GM21526 (cell line): ENCODE measurements at regions not wholly inside any gene's neighbourhood (a gene's known extent, or its start where the extent isn't known, plus 50 kb on each side); places are given as distances from the start of the nearest gene placed in this dataset.

ENCODE experiments used
- ATAC-seq: cut with Tn5 transposase; IDR thresholded peaks from one replicate; pipeline ENCODE4 v1.9.1; 2021; ENCODE audit warnings: moderate library complexity; ENCODE audit not compliant: unreplicated experiment, low FRiP score

DNA sequence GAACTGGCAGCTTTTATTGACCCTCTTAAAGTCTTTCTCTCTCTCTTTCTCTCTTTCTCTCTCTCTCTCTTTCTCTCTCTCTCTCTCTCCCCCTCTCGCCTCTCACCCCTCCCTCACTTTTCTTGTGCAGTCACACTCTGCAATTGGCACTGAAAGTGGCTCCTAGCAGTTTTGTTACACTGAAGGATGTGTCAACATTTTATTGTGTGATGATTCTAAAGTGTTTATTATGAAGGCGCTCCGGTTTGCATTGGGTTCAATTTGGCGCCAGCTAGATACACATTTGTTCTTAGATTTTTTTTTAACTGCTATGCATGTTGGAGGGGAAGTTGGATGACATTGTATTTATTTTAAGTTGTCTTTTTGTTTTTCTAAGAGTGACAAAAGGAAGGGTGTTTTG, 64.0 kb upstream of the CHRM3 start:
- no peak for ATAC-seq

DNA sequence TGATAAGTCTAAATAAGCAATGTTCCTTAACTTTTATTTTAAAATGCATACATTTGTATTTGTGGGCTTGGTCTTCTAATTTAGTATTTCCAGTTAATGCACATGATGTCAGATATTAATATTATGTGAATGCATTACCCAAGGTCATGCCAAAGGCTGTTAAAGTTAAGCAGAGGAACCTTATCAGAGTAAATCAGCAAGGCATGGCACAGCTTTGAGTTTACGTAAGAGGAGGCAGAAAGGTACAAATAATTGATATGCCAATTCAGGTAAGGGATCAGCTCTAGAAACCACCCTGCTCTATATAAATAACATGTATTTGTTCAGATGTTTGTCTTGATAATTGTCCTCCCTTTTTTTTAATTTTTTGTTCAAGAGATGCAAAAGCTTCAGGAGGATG, 64.5 kb upstream of the CHRM3 start:
- ATAC-seq, result no peak

DNA sequence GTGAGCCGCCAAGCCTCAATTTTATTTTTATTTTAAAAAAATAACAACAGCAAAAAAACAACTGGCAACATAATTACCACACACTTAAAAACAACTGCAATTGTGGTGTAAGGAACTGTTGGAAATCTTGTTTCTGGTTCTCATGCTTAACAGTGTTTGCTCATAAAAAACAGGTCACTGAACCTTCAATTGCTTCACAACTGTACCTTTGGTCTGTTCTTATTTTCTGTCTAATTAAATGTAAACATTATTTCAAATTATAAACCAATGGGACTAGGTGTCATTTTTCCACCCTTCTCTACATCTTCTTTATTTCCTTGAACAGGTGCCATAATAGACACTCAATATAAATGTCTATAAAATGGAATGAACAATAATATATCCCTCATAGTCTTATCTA, 68.4 kb upstream of the CHRM3 start:
- no peak for ATAC-seq

DNA sequence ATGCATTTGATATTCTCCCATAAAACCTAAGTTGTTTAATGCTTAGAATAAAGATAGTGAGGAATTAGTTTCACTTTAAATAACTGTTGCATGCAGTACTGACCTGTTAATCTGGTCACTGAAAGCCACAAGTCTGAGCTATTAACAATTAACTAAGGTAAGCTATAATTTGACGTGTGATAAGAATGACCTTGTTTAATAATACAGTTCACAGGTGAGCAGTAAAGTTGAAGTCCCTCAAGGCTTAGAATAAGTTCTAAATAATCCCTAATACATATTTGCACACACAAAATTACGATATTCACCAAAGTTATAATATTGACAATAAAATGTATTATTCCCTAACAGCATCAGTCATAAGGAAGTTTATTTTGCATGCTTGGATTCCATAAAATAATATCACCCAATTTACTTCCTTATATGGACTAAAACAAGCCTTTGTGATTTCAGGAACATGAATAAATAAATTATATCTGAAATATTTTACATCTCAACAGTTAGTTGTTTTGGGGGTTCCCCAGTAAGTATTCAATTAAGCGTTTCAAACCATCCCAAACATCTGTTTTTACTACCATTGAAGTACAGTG, 70.6 kb upstream of the CHRM3 start:
- no peak for ATAC-seq

DNA sequence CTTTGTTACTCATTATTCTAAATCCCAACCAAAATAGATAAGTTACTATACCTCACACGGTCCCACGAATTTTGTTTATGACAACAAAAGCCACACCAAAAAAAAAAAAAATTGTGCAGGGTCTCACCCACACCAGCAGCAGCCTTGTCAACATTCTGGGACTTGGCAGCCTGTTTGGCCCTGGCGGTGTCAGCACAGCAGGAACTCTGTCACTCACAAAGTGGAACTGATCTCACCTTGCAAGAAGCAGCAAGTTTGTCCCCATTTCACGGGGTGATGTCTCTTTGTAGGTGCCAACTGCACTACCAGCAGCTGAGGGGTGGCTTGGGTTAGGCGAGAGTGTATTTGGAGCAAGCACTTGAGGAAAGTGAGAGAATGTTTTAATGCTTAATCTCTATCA, 75.0 kb upstream of the CHRM3 start:
- no peak for ATAC-seq

DNA sequence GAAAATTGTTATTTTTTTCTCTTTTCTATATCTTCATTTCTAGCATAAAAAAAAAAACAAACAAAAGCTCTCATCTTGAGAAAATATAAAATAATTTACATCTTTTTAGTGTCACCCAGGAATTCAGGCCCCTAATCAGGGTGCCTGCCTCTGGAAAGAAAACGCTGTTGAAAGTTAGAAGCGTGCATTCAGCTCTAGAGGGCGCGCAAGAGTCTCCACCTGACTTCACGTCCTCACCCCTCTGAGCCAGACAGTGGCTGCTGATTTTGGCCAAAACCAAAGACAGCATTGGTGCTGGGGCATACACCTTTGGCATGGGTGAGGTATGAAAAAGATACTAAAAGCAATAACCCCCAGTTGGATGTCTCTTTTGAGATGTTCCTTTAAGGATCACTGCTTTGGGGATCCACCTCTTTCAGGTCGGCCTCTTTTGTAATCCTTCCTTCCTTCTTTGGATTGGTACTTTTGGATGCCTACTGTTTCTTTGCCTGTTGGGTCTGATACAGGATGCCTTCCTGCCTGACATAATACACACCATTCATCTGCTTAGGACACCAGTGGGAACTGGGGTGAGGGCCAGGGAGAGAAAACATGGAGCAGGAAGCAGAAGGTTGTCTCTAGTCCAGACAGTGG, 77.6 kb upstream of the CHRM3 start:
- ATAC-seq, result peak; percentile 66

DNA sequence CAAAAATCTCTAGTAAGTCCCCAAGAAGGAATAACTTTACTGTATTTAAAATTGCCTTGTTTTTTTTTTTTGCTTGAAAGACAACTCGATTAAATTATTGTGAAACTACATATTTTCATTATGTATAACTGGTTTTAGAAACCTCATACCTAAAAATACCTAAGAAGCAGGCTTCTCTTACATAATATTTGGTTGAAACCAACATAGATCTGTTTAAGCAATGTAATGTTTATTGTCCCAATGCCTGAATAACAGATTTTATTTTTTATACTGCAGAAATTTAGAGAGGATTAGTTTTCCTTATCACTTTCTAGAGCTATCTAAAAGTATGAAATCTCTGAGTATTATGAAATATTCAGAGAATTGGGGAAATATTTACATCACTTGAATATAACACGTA, 78.5 kb upstream of the CHRM3 start:
- ATAC-seq, result no peak

DNA sequence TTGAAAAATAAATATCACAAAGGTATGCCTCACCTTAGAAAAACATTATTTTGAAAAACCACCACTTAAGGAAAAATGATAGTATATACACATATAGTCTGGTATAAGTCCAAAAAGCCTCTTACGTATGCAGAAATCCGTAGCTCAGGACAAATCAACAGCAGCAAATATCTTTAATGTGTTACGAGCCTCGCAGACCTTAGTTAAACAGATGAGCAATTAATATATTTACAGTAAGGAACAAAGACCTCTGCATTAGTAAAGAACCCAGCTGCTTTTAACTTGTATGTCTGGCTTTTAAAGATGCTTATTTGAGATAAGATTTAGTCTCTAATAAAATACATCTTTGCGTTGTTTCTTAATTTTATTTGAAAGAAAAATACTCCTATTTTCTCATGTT, 79.9 kb upstream of the CHRM3 start:
- no peak for ATAC-seq

DNA sequence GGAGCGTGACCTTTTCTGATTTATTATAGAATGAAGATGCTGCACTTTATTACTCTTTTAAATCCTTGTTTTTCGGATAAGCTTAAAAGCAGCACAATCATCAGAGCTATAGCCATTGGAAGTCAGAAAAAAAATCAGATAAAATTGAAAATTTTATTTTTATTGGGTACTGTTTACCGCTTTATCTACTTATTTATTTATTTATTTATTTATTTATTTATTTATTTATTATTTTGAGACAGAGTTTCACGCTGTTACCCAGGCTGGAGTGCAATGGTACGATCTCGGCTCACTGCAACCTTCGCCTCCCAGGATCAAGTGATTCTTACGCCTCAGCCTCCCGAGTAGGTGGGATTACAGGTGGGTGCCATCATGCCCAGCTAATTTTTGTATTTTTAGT, 83.1 kb upstream of the CHRM3 start:
- ATAC-seq, result no peak

DNA sequence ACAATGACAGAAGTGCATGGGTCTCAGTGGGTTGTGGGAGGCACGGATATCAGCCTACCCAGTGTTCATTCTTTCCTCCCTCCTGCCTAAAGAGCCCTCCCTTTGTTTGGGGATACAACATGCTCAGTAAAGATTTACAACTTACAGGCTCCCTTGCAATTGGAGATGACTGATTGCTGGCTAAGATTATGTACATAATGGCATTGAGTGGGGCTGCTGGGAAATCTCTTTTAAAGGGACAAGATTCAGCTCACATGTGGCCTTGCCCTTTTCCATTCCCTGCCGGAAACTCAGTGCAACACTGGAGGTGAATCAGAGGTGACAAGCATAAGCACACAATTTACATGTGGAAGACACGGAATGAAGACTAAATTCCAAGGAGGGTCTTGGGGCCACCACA, 83.7 kb upstream of the CHRM3 start:
- no peak for ATAC-seq

DNA sequence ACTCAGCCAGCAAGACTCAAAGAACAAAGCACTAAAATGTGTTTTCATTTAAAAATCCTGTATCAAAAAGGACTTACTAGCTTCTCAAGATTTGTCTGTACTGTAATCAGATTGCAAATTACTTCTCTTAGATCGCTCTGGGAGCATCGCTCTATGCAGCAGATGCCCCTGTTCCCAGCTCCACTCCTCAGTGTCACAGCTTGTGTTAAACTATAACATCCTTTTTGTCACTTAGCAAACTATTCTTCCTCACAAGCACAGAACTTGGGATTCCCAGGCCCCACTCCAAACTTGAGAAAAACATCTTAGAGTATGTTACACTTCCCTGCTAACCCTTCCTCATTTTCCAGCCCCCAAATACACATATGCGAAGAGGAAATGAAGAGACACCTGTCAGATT, 85.1 kb upstream of the CHRM3 start:
- no peak for ATAC-seq

DNA sequence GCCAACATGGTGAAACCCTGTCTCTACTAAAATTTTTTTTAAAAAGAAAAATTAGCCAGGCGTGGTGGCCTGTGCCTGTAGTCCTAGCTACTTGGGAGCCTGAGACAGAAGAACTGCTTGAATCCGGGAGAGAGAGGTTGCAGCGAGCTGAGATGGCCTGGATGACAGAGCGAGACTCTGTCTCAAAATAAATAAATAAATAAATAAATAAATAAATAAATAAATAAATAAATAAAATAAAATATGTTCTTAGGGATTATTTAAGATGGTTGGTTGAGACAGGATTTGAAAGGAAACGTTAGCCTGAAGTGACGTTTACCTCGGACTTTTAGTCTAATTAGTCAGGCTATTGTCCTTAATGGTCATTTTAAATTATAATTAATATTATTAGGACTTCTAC, 88.5 kb upstream of the CHRM3 start:
- ATAC-seq, result no peak

DNA sequence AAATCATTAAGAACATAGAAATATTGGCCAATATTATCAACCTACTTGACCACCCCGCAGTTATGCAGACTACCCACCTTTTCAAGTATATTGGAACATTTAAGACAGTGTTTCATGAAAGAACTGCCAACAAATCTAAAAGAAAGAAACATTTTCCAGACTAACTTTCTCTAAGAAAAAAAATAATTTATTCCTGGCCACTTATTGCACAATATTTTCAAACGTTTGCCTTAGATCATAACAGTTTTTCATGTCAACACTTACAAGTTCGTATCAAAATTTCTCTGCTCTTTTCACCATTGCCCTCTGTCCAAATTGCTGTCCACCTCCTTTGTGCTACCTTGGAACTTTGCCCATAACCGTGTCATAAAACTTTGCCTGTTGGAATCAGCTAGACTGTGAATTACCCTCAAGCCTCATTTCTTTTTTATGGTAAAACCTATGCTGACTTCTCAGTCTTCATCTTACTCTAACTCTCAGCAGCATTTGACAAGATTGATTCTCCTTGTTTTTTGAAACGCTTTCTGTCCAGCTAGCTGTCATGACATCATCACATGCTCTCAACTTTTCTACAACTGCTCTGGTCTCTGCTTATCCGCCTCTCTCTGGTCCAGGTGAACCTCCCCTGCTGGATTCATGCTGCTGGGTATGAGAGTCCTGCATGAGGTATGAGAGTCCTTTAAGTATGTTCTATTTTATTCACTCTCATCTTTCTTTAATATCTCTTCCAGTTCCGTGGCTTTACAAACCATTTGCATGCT, 92.8 kb upstream of the CHRM3 start:
- ATAC-seq, result no peak

DNA sequence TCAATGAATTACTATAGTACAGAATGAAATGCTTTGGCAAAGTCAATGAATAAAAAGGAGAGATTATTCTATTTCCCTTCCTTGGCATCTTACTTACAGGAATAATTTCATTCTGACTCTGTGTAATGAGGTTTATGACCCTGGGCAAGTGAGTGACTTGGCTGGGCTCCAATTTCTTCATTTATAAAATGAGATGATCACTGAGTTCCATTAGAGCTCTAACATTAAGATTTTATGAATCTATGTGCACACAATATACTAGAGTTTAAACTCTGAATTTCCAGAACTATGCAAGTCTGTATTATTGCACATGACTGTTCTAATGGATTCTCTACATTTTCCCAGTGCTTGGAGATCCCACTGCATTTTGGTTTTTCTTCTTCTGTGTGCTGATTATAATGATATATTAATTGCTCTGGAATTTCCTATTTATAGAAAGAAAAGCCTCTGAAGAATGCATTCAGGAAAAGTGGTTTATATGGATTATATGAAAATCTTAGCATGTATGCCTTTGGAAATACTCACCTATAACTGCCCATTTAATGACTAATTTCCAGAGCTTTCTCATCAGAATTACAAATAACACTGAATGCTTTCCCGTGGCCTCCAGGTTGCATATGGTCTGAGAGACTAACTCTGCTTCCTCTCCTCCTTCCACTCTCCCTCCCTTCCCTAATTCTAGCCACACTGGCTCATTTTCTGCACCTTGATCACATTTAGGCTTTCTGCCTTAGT, 97.4 kb upstream of the CHRM3 start:
- ATAC-seq, result no peak

DNA sequence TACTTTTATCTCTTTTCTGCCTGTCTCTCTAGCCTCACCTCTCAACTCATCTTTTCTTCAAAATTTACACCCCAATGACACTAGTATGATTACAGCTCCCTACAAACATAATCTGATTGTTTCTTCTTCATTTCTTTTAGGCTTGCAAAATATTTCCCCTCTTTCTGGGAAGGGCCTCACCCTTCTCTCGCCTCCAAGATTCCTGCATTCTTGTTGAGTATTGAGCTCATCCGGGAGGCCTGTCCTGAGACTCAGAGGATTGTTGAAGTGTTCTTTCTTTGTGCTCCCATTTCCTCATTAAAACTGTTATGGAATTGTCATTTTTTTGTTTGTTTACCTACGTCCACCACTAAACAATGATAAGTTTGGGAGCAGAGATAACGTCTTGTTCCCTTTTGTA, 99.1 kb upstream of the CHRM3 start:
- ATAC-seq, result no peak

DNA sequence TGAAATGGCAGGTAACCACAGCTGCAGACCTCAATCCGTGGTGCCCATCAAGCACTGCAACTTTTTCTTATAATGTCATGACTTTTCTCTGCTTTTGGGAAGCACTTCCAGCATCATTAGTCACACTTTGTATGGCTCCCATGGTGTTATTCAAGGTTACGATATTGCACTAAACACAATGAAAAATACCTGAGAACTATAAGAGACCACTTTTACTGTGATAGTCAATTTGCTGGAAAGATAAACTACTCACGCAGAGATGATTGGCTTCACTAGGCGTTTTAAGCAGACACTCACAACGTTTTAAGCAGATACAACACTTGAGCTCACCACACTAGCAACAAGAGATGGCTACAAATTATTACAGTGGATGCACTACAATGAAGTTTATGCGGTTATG, 103.2 kb upstream of the CHRM3 start:
- ATAC-seq, result no peak

DNA sequence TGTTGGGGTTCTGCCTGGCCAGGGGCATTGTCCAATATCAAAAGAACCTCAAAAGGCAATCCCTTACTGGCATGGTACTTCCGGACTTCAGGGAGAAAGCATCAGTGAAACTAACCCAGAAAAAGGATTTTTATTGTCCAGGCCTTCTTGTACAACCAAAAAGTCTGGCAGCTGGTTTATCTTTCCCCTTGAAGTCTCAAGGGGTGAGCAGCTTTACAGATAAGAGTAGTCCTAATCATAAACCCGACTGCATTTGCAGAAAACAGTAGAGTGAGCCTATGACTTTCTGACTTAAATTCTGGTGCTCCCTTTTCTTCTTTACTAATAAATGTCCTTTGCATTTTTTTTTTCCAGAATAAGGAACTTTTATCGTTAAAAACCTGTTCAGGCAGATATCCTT, 104.0 kb upstream of the CHRM3 start:
- ATAC-seq, result no peak

DNA sequence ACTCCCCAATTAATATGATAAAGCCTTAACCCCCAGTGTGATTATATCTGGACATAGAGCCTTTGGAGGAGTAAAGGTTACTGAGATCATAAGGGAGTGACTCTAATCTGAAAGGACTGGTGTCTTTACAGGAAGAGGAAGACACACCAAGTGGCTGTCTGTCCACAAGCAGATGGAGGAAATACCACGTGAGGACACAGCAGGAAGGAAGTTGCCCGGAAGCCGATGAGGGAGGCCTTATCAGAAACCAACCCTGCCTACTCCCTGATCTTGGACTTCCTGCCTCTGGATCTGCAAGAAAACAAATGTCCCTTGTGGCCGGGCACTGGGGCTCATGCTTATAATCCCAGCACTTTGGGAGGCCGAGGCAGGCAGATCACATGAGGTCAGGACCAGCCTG, 110.3 kb upstream of the CHRM3 start:
- ATAC-seq, result no peak

DNA sequence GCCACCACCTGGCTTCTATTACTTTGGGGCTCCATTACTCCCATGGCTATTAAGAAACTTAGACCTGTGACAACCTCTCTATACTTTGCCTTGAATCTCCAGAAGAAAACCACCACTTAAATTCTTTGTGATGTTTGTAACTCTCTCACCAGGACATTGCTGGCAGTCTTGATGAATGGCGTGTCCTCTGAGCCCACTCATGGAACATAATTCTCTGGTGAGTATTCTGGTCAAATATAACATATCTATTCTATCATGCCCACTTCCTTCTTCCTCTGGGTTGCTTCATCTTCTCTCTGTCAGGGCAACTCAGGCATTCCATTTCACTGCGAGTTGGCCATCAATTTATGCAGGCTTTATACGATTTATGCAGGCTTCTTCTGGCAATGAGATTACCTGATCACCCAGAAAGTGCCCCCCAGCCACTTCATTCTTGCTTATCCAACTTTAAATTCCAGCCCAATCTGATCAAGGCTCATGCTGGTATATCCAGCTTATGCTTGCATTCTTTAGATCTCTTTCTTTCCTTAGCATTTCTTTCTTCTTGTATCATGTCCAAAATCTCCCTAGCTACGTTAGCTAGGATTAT, 112.0 kb upstream of the CHRM3 start:
- ATAC-seq, result no peak

DNA sequence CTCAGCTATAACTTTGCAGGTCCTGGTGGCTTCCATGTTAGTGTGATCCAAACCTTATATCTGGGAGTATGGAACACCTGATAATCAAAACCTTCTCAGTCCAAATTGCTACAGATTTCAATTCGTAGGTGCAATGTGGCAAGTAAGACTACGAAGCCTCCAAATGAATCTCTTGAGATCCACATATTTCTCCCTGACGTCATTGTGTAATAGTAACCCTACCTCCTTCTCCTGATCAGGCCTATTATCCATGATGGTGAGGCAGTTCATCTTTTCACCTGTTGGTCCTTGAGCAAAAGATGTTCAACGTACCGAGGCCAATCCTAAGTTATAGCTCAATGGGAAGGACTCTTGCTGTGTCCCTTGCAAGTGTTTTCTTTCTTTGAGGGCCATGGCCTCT, 115.9 kb upstream of the CHRM3 start:
- no peak for ATAC-seq

DNA sequence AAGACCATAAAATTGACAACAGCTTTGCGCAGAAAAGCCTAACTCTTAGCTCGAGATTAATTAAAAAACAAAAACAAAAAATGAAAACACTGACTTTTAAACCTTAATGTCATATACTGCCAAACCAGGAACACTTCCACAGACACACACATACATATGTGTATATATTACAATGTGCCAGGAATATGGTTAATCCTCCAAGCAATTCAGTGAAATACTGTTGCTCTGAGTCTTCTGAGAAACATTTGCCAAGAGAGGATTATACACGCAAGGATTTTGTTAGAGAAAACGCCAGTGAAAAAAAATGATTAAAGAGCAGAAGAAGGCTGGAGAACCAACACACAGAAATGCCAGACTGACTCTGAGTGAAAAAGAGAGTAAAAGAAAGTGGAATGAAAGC, 116.7 kb upstream of the CHRM3 start:
- no peak for ATAC-seq
